Mesenchymal stem cell (in vitro differentiated cells and primary cell): ENCODE measurements at regions not wholly inside any gene's neighbourhood (a gene's known extent, or its start where the extent isn't known, plus 50 kb on each side); places are given as distances from the start of the nearest gene placed in this dataset.

Source experiments
- DNase-seq: peaks from one replicate; pipeline ENCODE4 v3.0.0-alpha.2; 2013
- H2AFZ ChIP-seq: one replicate; pipeline ENCODE4 v1.6.1; 2013; ENCODE audit warnings: low read depth, mild to moderate bottlenecking, control low read depth, inconsistent platforms, low read length, moderate library complexity
- H2AK5ac ChIP-seq: 2 replicates; pipeline ENCODE4 v1.6.1; 2013; ENCODE audit warnings: low read length, moderate library complexity, mild to moderate bottlenecking, inconsistent platforms; ENCODE audit not compliant: severe bottlenecking
- H2BK120ac ChIP-seq: one replicate; pipeline ENCODE4 v1.6.1; 2013; ENCODE audit warnings: low read depth, mild to moderate bottlenecking, inconsistent platforms, low read length, moderate library complexity
- H2BK12ac ChIP-seq, 2 experiments: one replicate each; pipeline ENCODE4 v1.6.1; 2013; ENCODE audit warnings: inconsistent platforms in 2 of 2, low read length in 2 of 2, mild to moderate bottlenecking in 2 of 2, moderate library complexity in 2 of 2, control low read depth in 1 of 2
- H2BK15ac ChIP-seq: one replicate; pipeline ENCODE4 v1.6.1; 2013; ENCODE audit warnings: mild to moderate bottlenecking, low read depth, inconsistent platforms; ENCODE audit not compliant: poor library complexity, severe bottlenecking
- H2BK5ac ChIP-seq: 2 replicates; pipeline ENCODE4 v1.6.1; 2013; ENCODE audit warnings: low read depth, mild to moderate bottlenecking, low read length, control low read depth, inconsistent platforms; ENCODE audit not compliant: poor library complexity, severe bottlenecking
- H3K14ac ChIP-seq, 2 experiments: one replicate each; pipeline ENCODE4 v1.6.1; 2013; ENCODE audit warnings: inconsistent platforms in 2 of 2, low read length in 2 of 2, control low read depth in 1 of 2, mild to moderate bottlenecking in 1 of 2, moderate library complexity in 1 of 2
- H3K18ac ChIP-seq, 2 experiments: one replicate each; pipeline ENCODE4 v1.6.1; 2013; ENCODE audit warnings: inconsistent platforms in 2 of 2, low read length in 2 of 2, control low read depth in 1 of 2, low read depth in 1 of 2, mild to moderate bottlenecking in 1 of 2
- H3K23ac ChIP-seq, 2 experiments: one replicate each; pipeline ENCODE4 v1.6.1; 2013; ENCODE audit warnings: inconsistent platforms in 2 of 2, low read length in 2 of 2, mild to moderate bottlenecking in 2 of 2, moderate library complexity in 2 of 2, control low read depth in 1 of 2
- H3K27ac ChIP-seq: 2 replicates; pipeline ENCODE4 v1.5.1; 2013; ENCODE audit warnings: mild to moderate bottlenecking, moderate library complexity, low read length, control low read depth, inconsistent platforms; ENCODE audit not compliant: poor library complexity, severe bottlenecking
- H3K27me3 ChIP-seq, 2 experiments: 2 replicates each; pipeline versions ENCODE4 v1.6.1 to v1.7.0; 2013; ENCODE audit warnings: low read length in 2 of 2, mild to moderate bottlenecking in 2 of 2, moderate library complexity in 2 of 2, control low read depth in 1 of 2, inconsistent platforms in 1 of 2; ENCODE audit not compliant: control insufficient read depth in 1 of 2, insufficient read depth in 1 of 2
- H3K36me3 ChIP-seq, 2 experiments: 2 replicates each; pipeline versions ENCODE4 v1.6.1 to v1.7.0; 2013; ENCODE audit warnings: low read length in 2 of 2, control low read depth in 1 of 2, inconsistent platforms in 1 of 2, low read depth in 1 of 2, mild to moderate bottlenecking in 1 of 2; ENCODE audit not compliant: insufficient read depth in 2 of 2, control insufficient read depth in 1 of 2
- H3K4ac ChIP-seq, 2 experiments: one replicate each; pipeline ENCODE4 v1.6.1; 2013; ENCODE audit warnings: inconsistent platforms in 2 of 2, low read length in 2 of 2, mild to moderate bottlenecking in 2 of 2, moderate library complexity in 2 of 2, control low read depth in 1 of 2, low read depth in 1 of 2
- H3K4me1 ChIP-seq: 2 replicates; pipeline ENCODE4 v1.6.1; 2013; ENCODE audit warnings: low read depth, low read length, control low read depth; ENCODE audit not compliant: control insufficient read depth, insufficient read depth
- H3K4me2 ChIP-seq: 2 replicates; pipeline ENCODE4 v1.6.1; 2013; ENCODE audit warnings: low read length, mild to moderate bottlenecking, inconsistent platforms; ENCODE audit not compliant: poor library complexity, severe bottlenecking
- H3K4me3 ChIP-seq, 2 experiments: 2 replicates each; pipeline versions ENCODE4 v1.5.1 to v1.7.0; 2013; ENCODE audit warnings: low read length in 2 of 2, mild to moderate bottlenecking in 2 of 2, control low read depth in 1 of 2, low read depth in 1 of 2; ENCODE audit not compliant: insufficient read depth in 1 of 2
- H3K79me1 ChIP-seq: replicated peaks from 2 replicates; pipeline ENCODE4 v1.6.1; 2013; ENCODE audit warnings: mild to moderate bottlenecking, control low read depth, low read length, inconsistent platforms; ENCODE audit not compliant: poor library complexity, severe bottlenecking
- H3K9ac ChIP-seq: 2 replicates; pipeline ENCODE4 v1.7.0; 2013; ENCODE audit warnings: mild to moderate bottlenecking, low read length, moderate library complexity
- H3K9me3 ChIP-seq: 2 replicates; pipeline ENCODE4 v1.7.0; 2013; ENCODE audit warnings: mild to moderate bottlenecking, low read length; ENCODE audit not compliant: control insufficient read depth
- H4K8ac ChIP-seq: one replicate; pipeline ENCODE4 v1.6.1; 2013; ENCODE audit warnings: inconsistent platforms, mild to moderate bottlenecking, low read length, moderate library complexity
- H4K91ac ChIP-seq: one replicate; pipeline ENCODE4 v1.6.1; 2013; ENCODE audit warnings: mild to moderate bottlenecking, low read length, inconsistent platforms
- WGBS: methylation state at CpG from one replicate; pipeline ENCODE4 v1.1.7; 2013; ENCODE audit warnings: mixed read lengths; 5-methylcytosine and 5-hydroxymethylcytosine counted together

GRCh38 chr12:46930101-46930500 is 104.3 kb upstream of the SLC38A4 start:
- Histone ChIP-seq H3K27ac (no peak overlapping the region), H2AK5ac (no peak overlapping the region), H3K14ac (no peak overlapping the region), H3K4me3 (no peak overlapping the region), H3K23ac (no peak overlapping the region), H3K9me3 (no peaks in the 10 kb centered on the region), H3K4me2 (no peak overlapping the region), H3K36me3 (no peaks in the 10 kb centered on the region), H2BK12ac (no peak overlapping the region), H2BK120ac (no peak overlapping the region), H3K4ac (no peak overlapping the region), H3K79me1 (no peaks in the 10 kb centered on the region), H2BK5ac (no peak overlapping the region), H2AFZ (no peak overlapping the region), H4K91ac (no peak overlapping the region), H4K8ac (no peak overlapping the region), H3K18ac (no peak overlapping the region), H2BK15ac (no peak overlapping the region), H3K27me3 (no peaks in the 10 kb centered on the region), H3K9ac (no peak overlapping the region), H3K4me1 (no peaks in the 10 kb centered on the region)
- DNase-seq = no peak
- 100% methylated on average over 1 of the region's 1 CpG for WGBS

GRCh38 chr12:46933947-46934346 is 108.2 kb upstream of the SLC38A4 start:
- no peaks in the 10 kb centered on the region for H3K9me3 ChIP-seq
- H3K14ac ChIP-seq = no peak overlapping the region
- H3K36me3 ChIP-seq = no peaks in the 10 kb centered on the region
- no peak overlapping the region for H4K91ac ChIP-seq
- H3K4me2 ChIP-seq = no peak overlapping the region
- H3K23ac ChIP-seq = no peak overlapping the region
- H2BK5ac ChIP-seq = no peak overlapping the region
- H3K18ac ChIP-seq = no peak overlapping the region
- no peak overlapping the region for H3K9ac ChIP-seq
- WGBS = 100% methylated on average over 1 of the region's 1 CpG
- no peak overlapping the region for H3K4me3 ChIP-seq
- no peak overlapping the region for H2BK12ac ChIP-seq
- H2BK120ac ChIP-seq = no peak overlapping the region
- H2AFZ ChIP-seq = no peak overlapping the region
- no peaks in the 10 kb centered on the region for H3K4me1 ChIP-seq
- peak; percentile 70 for DNase-seq
- no peak overlapping the region for H3K27ac ChIP-seq
- no peaks in the 10 kb centered on the region for H3K79me1 ChIP-seq
- H4K8ac ChIP-seq = no peak overlapping the region
- no peak overlapping the region for H2BK15ac ChIP-seq
- H3K4ac ChIP-seq = no peak overlapping the region
- no peak overlapping the region for H2AK5ac ChIP-seq
- no peaks in the 10 kb centered on the region for H3K27me3 ChIP-seq

- no peaks in the 10 kb centered on the region for H3K4me1 ChIP-seq
- H2AK5ac ChIP-seq = no peak overlapping the region
- no peak overlapping the region for H4K8ac ChIP-seq
- no peaks in the 10 kb centered on the region for H3K27me3 ChIP-seq
- WGBS = 92% methylated on average over 2 of the region's 10 CpGs
- H2AFZ ChIP-seq = no peak overlapping the region
- no peak overlapping the region for H2BK5ac ChIP-seq
- H3K18ac ChIP-seq = no peak overlapping the region
- no peak overlapping the region for H2BK15ac ChIP-seq
- H3K4me2 ChIP-seq = no peak overlapping the region
- H4K91ac ChIP-seq = no peak overlapping the region
- H3K4ac ChIP-seq = no peak overlapping the region
- no peak overlapping the region for H3K27ac ChIP-seq
- no peak overlapping the region for H3K9ac ChIP-seq
- DNase-seq = no peak
- H3K9me3 ChIP-seq = no peaks in the 10 kb centered on the region
- H2BK120ac ChIP-seq = no peak overlapping the region
- no peaks in the 10 kb centered on the region for H3K79me1 ChIP-seq
- no peak overlapping the region for H2BK12ac ChIP-seq
- H3K23ac ChIP-seq = no peak overlapping the region
- H3K36me3 ChIP-seq = no peaks in the 10 kb centered on the region
- H3K14ac ChIP-seq = no peak overlapping the region
- no peak overlapping the region for H3K4me3 ChIP-seq
Observed at GRCh38 chr12:46934374-46935111, 108.7 kb upstream of the SLC38A4 start.

- Histone ChIP-seq H3K9me3 (no peaks in the 10 kb centered on the region), H4K91ac (no peak overlapping the region), H3K18ac (peak overlapping the region in 1 of 2 experiments; percentile 24), H3K79me1 (no peaks in the 10 kb centered on the region), H3K4me2 (no peak overlapping the region), H2BK15ac (no peak overlapping the region), H2AK5ac (no peak overlapping the region), H3K4me1 (no peaks in the 10 kb centered on the region), H3K4me3 (no peak overlapping the region), H2BK120ac (no peak overlapping the region), H3K27me3 (no peaks in the 10 kb centered on the region), H2BK5ac (no peak overlapping the region), H3K4ac (no peak overlapping the region), H2AFZ (no peak overlapping the region), H3K23ac (no peak overlapping the region), H3K27ac (no peak overlapping the region), H3K14ac (no peak overlapping the region), H2BK12ac (peak overlapping the region in 1 of 2 experiments; percentile 52), H3K36me3 (no peaks in the 10 kb centered on the region), H4K8ac (no peak overlapping the region), H3K9ac (no peak overlapping the region)
- WGBS = 93% methylated on average over 1 of the region's 3 CpGs
- DNase-seq = no peak
Observed at GRCh38 chr12:46935271-46935847, 109.6 kb upstream of the SLC38A4 start.
